Activated CD4-positive, alpha-beta memory T cell treated with anti-CD3 and anti-CD28 coated beads, Interleukin-2, amount 10 ng/mL, durations not matched to agents 7 days and 5 days (primary cell): ENCODE measurements at regions not wholly inside any gene's neighbourhood (a gene's known extent, or its start where the extent isn't known, plus 50 kb on each side); places are given as distances from the start of the nearest gene placed in this dataset.

Experiments used
- CTCF ChIA-PET: fragments of 350-600 bp; sonication (Branson Sonifier 250); formaldehyde crosslinking; loops from one replicate; lab custom pipeline; 2021; ENCODE audit warnings: antibody characterized with exemption, inconsistent platforms; lab: Charles Lee
- POLR2A ChIA-PET: fragments of 350-600 bp; sonication (Branson Sonifier 250); formaldehyde crosslinking; loops from one replicate; lab custom pipeline; 2021; ENCODE audit warnings: antibody characterized with exemption; lab: Charles Lee
- DNase-seq: peaks from one replicate; pipeline ENCODE4 v3.0.0-alpha.2; 2020
- H3K27ac Mint-ChIP-seq: one replicate; pipeline ENCODE4 v1.8.0; 2021; ENCODE audit warnings: mild to moderate bottlenecking, mixed read lengths
- H3K27me3 Mint-ChIP-seq: one replicate; pipeline ENCODE4 v1.8.0; 2021; ENCODE audit warnings: mixed read lengths
- H3K36me3 Mint-ChIP-seq: one replicate; pipeline ENCODE4 v1.8.0; 2021; ENCODE audit warnings: low read depth, mixed read lengths
- H3K4me1 Mint-ChIP-seq: one replicate; pipeline ENCODE4 v1.8.0; 2021; ENCODE audit warnings: mixed read lengths
- H3K4me3 Mint-ChIP-seq: one replicate; pipeline ENCODE4 v1.8.0; 2021; ENCODE audit warnings: mild to moderate bottlenecking, mixed read lengths
- H3K9me3 Mint-ChIP-seq: one replicate; pipeline ENCODE4 v1.8.0; 2021; ENCODE audit warnings: mixed read lengths

GRCh38 chr16:77613095-77613494, 109.2 kb upstream of the NUDT7 start:
- no peaks in the 10 kb centered on the region for H3K4me1 Mint-ChIP-seq
- ChIA-PET POLR2A (no interaction called here), CTCF (no interaction called here)

GRCh38 chr16:77617553-77617952, 104.8 kb upstream of the NUDT7 start:
- ChIA-PET CTCF (no interaction called here), POLR2A (no interaction called here)
- H3K27me3 Mint-ChIP-seq = peaks cover 3% of the 10 kb centered on the region

More at GRCh38 chr16:77613095-77613494, 109.2 kb upstream of the NUDT7 start:
- H3K27ac Mint-ChIP-seq = no peak overlapping the region
- no peak overlapping the region for H3K4me3 Mint-ChIP-seq
- peaks cover 3% of the 10 kb centered on the region for H3K27me3 Mint-ChIP-seq
- no peak for DNase-seq
- no peaks in the 10 kb centered on the region for H3K9me3 Mint-ChIP-seq
- H3K36me3 Mint-ChIP-seq = no peaks in the 10 kb centered on the region

GRCh38 chr16:77617996-77618395, 104.3 kb upstream of the NUDT7 start:
- Mint-ChIP-seq H3K4me1 (no peaks in the 10 kb centered on the region), H3K27me3 (peaks cover 3% of the 10 kb centered on the region), H3K27ac (no peak overlapping the region), H3K9me3 (no peaks in the 10 kb centered on the region), H3K4me3 (no peak overlapping the region), H3K36me3 (no peaks in the 10 kb centered on the region)
- POLR2A ChIA-PET = no interaction called here
- CTCF ChIA-PET = no interaction called here
- no peak for DNase-seq

More at GRCh38 chr16:77617553-77617952, 104.8 kb upstream of the NUDT7 start:
- Mint-ChIP-seq H3K4me3 (no peak overlapping the region), H3K9me3 (no peaks in the 10 kb centered on the region), H3K4me1 (no peaks in the 10 kb centered on the region), H3K27ac (no peak overlapping the region), H3K36me3 (no peaks in the 10 kb centered on the region)
- no peak for DNase-seq

GRCh38 chr16:77618951-77619350, 103.4 kb upstream of the NUDT7 start:
- CTCF ChIA-PET = no interaction called here
- Mint-ChIP-seq H3K4me1 (no peaks in the 10 kb centered on the region), H3K9me3 (no peaks in the 10 kb centered on the region), H3K36me3 (no peaks in the 10 kb centered on the region), H3K27me3 (peaks cover 3% of the 10 kb centered on the region), H3K27ac (no peak overlapping the region), H3K4me3 (no peak overlapping the region)
- POLR2A ChIA-PET = no interaction called here
- DNase-seq = no peak

- CTCF ChIA-PET = no interaction called here
- no peaks in the 10 kb centered on the region for H3K4me1 Mint-ChIP-seq
- no peak overlapping the region for H3K4me3 Mint-ChIP-seq
- peaks cover 2% of the 10 kb centered on the region for H3K27me3 Mint-ChIP-seq
- H3K36me3 Mint-ChIP-seq = no peaks in the 10 kb centered on the region
- DNase-seq = no peak
- H3K27ac Mint-ChIP-seq = no peak overlapping the region
- no peaks in the 10 kb centered on the region for H3K9me3 Mint-ChIP-seq
- POLR2A ChIA-PET = no interaction called here
These were observed 98.2 kb upstream of the NUDT7 start for GRCh38 chr16:77624085-77624484.

- H3K4me3 Mint-ChIP-seq = no peak overlapping the region
- CTCF ChIA-PET = no interaction called here
These were observed 85.7 kb upstream of the NUDT7 start for GRCh38 chr16:77636615-77637014.

GRCh38 chr16:77637940-77638339, 84.4 kb upstream of the NUDT7 start:
- H3K27me3 Mint-ChIP-seq = peaks cover 3% of the 10 kb centered on the region
- H3K4me3 Mint-ChIP-seq = no peak overlapping the region
- H3K36me3 Mint-ChIP-seq = no peaks in the 10 kb centered on the region
- no peaks in the 10 kb centered on the region for H3K9me3 Mint-ChIP-seq
- POLR2A ChIA-PET = no interaction called here
- DNase-seq = no peak
- H3K27ac Mint-ChIP-seq = no peak overlapping the region
- CTCF ChIA-PET = interaction anchor here (0.6 kb wide), 1 partner anchor 427 kb away, joined by 3 read pairs; no protein-coding TSS in a partner anchor
- no peaks in the 10 kb centered on the region for H3K4me1 Mint-ChIP-seq

More at GRCh38 chr16:77636615-77637014, 85.7 kb upstream of the NUDT7 start:
- no peaks in the 10 kb centered on the region for H3K36me3 Mint-ChIP-seq
- no peak for DNase-seq
- H3K27ac Mint-ChIP-seq = no peak overlapping the region
- H3K4me1 Mint-ChIP-seq = no peaks in the 10 kb centered on the region
- no peaks in the 10 kb centered on the region for H3K9me3 Mint-ChIP-seq
- POLR2A ChIA-PET = no interaction called here
- H3K27me3 Mint-ChIP-seq = peaks cover 3% of the 10 kb centered on the region

- H3K4me1 Mint-ChIP-seq = no peaks in the 10 kb centered on the region
These were observed 79.1 kb upstream of the NUDT7 start for GRCh38 chr16:77643176-77643575.

GRCh38 chr16:77645764-77646163, 76.5 kb upstream of the NUDT7 start:
- no peak for DNase-seq
- no peaks in the 10 kb centered on the region for H3K9me3 Mint-ChIP-seq
- H3K4me1 Mint-ChIP-seq = no peaks in the 10 kb centered on the region
- H3K4me3 Mint-ChIP-seq = no peak overlapping the region
- peaks cover under 1% of the 10 kb centered on the region for H3K27me3 Mint-ChIP-seq
- ChIA-PET CTCF (no interaction called here), POLR2A (no interaction called here)
- H3K36me3 Mint-ChIP-seq = no peaks in the 10 kb centered on the region
- no peak overlapping the region for H3K27ac Mint-ChIP-seq

More at GRCh38 chr16:77643176-77643575, 79.1 kb upstream of the NUDT7 start:
- H3K9me3 Mint-ChIP-seq = no peaks in the 10 kb centered on the region
- POLR2A ChIA-PET = no interaction called here
- no peaks in the 10 kb centered on the region for H3K36me3 Mint-ChIP-seq
- H3K27ac Mint-ChIP-seq = no peak overlapping the region
- H3K27me3 Mint-ChIP-seq = no peaks in the 10 kb centered on the region
- H3K4me3 Mint-ChIP-seq = no peak overlapping the region
- CTCF ChIA-PET = interaction anchor here (0.6 kb wide), 1 partner anchor 298 kb away, joined by 3 read pairs; no protein-coding TSS in a partner anchor
- no peak for DNase-seq

GRCh38 chr16:77647726-77648125, 74.6 kb upstream of the NUDT7 start:
- Mint-ChIP-seq H3K9me3 (no peaks in the 10 kb centered on the region), H3K27me3 (peaks cover 3% of the 10 kb centered on the region), H3K4me3 (no peak overlapping the region), H3K4me1 (no peaks in the 10 kb centered on the region), H3K36me3 (no peaks in the 10 kb centered on the region), H3K27ac (no peak overlapping the region)
- CTCF ChIA-PET = no interaction called here
- POLR2A ChIA-PET = no interaction called here
- DNase-seq = no peak

GRCh38 chr16:77650761-77651160, 71.6 kb upstream of the NUDT7 start:
- Mint-ChIP-seq H3K9me3 (no peaks in the 10 kb centered on the region), H3K27ac (no peak overlapping the region), H3K36me3 (no peaks in the 10 kb centered on the region), H3K4me3 (no peak overlapping the region), H3K27me3 (peaks cover 3% of the 10 kb centered on the region), H3K4me1 (no peaks in the 10 kb centered on the region)
- POLR2A ChIA-PET = no interaction called here
- CTCF ChIA-PET = no interaction called here
- DNase-seq = no peak

- peaks cover 3% of the 10 kb centered on the region for H3K27me3 Mint-ChIP-seq
- no peaks in the 10 kb centered on the region for H3K36me3 Mint-ChIP-seq
- H3K27ac Mint-ChIP-seq = no peak overlapping the region
- no peaks in the 10 kb centered on the region for H3K4me1 Mint-ChIP-seq
- ChIA-PET POLR2A (no interaction called here), CTCF (no interaction called here)
- H3K4me3 Mint-ChIP-seq = no peak overlapping the region
- DNase-seq = no peak
- no peaks in the 10 kb centered on the region for H3K9me3 Mint-ChIP-seq
These were observed 69.9 kb upstream of the NUDT7 start for GRCh38 chr16:77652399-77652798.

- peaks cover 4% of the 10 kb centered on the region for H3K27me3 Mint-ChIP-seq
- ChIA-PET CTCF (no interaction called here), POLR2A (interaction anchor here (0.6 kb wide), 1 partner anchor 654 kb away, joined by 3 read pairs; no protein-coding TSS in a partner anchor)
- DNase-seq = no peak
- H3K27ac Mint-ChIP-seq = no peak overlapping the region
- H3K4me1 Mint-ChIP-seq = no peaks in the 10 kb centered on the region
- H3K36me3 Mint-ChIP-seq = no peaks in the 10 kb centered on the region
- H3K9me3 Mint-ChIP-seq = no peaks in the 10 kb centered on the region
- no peak overlapping the region for H3K4me3 Mint-ChIP-seq
These were observed 65.3 kb upstream of the NUDT7 start for GRCh38 chr16:77657016-77657415.

GRCh38 chr16:77660311-77660710, 62.0 kb upstream of the NUDT7 start:
- H3K4me1 Mint-ChIP-seq = no peaks in the 10 kb centered on the region
- H3K27me3 Mint-ChIP-seq = peaks cover 4% of the 10 kb centered on the region
- POLR2A ChIA-PET = no interaction called here
- no peaks in the 10 kb centered on the region for H3K9me3 Mint-ChIP-seq
- H3K27ac Mint-ChIP-seq = no peak overlapping the region
- CTCF ChIA-PET = interaction anchor here (1.3 kb wide), 1 partner anchor 421 kb away, joined by 3 read pairs; no protein-coding TSS in a partner anchor
- H3K36me3 Mint-ChIP-seq = no peaks in the 10 kb centered on the region
- H3K4me3 Mint-ChIP-seq = no peak overlapping the region
- DNase-seq = no peak
